ENCODE measurements at regions not wholly inside any gene's neighbourhood (a gene's known extent, or its start where the extent isn't known, plus 50 kb on each side); places are given as distances from the start of the nearest gene placed in this dataset.
"Not testable (repeated sequence)": the region's sequence is repeated elsewhere in the genome, so short reads cannot be mapped to it uniquely, and the experiment has no call there.

DNA sequence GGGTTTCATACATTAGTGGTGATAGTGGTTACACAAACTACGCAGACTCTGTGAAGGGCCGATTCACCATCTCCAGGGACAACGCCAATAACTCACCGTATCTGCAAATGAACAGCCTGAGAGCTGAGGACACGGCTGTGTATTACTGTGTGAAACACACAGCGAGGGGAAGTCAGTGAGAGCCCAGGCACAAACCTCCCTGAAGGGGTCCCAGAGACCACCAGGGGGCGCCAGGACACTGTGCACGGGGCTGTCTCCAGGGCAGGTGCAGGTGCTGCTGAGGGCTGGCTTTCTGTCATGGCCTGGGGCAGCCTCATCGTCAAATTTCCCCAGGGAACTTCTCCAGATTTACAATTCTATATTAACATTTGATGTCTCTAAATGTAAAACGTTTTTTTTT, 184.6 kb upstream of the TP53TG3C start:
- H3K36me3 Mint-ChIP-seq (ENCODE audit: insufficient read depth in 2 of 2); H3K27me3 Mint-ChIP-seq (ENCODE audit: low read depth); H3K4me1 Mint-ChIP-seq (ENCODE audit: low read depth); H3K27ac Mint-ChIP-seq; H3K9me3 Mint-ChIP-seq; ATAC-seq (replicated peaks in 1 of 2); H3K4me3 Mint-ChIP-seq: not testable (repeated sequence)
- DNase-seq: peak; percentile 44 to 62

DNA sequence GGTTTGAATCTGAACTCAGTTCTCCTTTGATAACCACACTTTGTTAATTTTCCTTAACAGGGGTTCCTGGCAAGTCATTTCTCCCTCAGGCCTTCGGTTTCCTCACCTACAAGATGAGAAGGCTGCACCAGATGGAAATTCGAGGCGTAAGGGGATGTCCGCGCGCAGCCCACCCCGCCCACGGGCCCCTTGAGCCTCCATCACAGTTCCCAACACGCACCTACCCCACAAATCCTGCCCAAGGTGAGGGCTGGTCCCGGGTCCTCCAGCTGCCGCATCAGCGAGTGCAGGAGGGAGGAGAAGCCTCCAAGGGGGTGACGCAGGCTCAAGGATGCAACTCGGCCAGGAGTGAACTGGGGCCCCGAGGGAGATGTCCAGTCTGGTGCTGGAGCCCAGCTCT, 166.9 kb upstream of the TP53TG3C start:
- DNase-seq; H3K27ac Mint-ChIP-seq; ATAC-seq (replicated peaks in 1 of 2); H3K4me3 Mint-ChIP-seq; H3K4me1 Mint-ChIP-seq (ENCODE audit: low read depth); H3K9me3 Mint-ChIP-seq; H3K27me3 Mint-ChIP-seq (ENCODE audit: low read depth); H3K36me3 Mint-ChIP-seq (ENCODE audit: insufficient read depth in 2 of 2): not testable (repeated sequence)

DNA sequence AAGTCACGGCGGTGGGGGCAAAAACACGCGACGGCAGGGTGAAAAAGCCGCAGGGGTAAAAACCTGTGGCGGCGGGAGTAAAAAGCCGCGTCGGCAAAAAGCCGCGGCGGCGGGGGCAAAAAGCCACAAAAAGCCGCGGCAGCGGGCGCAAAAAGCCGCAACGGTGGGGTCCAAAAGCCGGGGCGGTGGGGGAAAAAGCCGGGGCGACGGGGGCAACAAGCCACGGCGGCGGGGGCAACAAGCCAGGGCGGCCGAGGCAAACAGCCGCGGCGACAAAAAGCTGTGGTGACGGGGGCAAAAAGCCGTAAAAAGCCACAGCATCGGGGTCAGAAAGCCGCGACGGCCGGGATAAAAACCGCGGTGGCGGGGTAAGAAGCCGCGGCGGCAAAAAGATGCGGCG, 166.1 kb upstream of the TP53TG3C start:
- H3K4me3 Mint-ChIP-seq; H3K4me1 Mint-ChIP-seq (ENCODE audit: low read depth); H3K36me3 Mint-ChIP-seq (ENCODE audit: insufficient read depth in 2 of 2); DNase-seq; H3K9me3 Mint-ChIP-seq; ATAC-seq (replicated peaks in 1 of 2); H3K27ac Mint-ChIP-seq; H3K27me3 Mint-ChIP-seq (ENCODE audit: low read depth): not testable (repeated sequence)

DNA sequence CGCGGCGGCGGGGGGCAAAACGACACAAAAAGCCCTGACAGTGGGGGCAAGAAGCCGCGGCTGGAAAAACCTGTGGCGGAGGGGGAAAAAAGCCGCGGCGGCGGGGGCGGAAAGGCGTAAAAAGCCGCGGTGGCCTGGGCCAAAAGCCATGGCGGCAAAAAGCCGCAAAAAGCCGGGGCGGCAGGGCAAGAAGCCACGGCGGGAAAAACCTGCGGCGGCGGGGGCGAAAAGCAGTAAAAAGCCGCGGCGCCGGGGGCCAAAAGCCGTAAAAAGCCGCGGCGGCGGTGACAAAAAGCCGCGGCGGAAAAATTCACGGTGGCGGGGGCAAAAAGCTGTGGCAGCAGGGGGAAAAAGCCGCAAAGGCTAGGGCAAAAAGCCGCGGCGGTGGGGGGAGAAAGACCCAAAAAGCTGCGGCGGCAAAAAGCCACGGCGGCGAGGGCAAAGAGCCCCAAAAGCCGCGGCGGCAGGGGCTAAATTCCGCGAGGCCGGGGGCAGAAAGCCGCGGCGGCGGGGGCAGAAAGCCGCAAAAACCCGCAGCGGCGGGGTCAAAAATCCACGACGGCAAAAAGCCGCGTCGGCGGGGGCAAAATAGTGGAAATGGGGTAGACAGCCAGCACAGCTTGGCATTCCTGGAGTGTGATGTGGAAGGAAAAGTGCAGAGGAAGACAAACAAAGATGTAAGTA, 165.2 kb upstream of the TP53TG3C start:
- not testable (repeated sequence) for DNase-seq; H3K4me1 Mint-ChIP-seq (ENCODE audit: low read depth); ATAC-seq (replicated peaks in 1 of 2); H3K27ac Mint-ChIP-seq; H3K9me3 Mint-ChIP-seq; H3K36me3 Mint-ChIP-seq (ENCODE audit: insufficient read depth in 2 of 2); H3K27me3 Mint-ChIP-seq (ENCODE audit: low read depth); H3K4me3 Mint-ChIP-seq

DNA sequence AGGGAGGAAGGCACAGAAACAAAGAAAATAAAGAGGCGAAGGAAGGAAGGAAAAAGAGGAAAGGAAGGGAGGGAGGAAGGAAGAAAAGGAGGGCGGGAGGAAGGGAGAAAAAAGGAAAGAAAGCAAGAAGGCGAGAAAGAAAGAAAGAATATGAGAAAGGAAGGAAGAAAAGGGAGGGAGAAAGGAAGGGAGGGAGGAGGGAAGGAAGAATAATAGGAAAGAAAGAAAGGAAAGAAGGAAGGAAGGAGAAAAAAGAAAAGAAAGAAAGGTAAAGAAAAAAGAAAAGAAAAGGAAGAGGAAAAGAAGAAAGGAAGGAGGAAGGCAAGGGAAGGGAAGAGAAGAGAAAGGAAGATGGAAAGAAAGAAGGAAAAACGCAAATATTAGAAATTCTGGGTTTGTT, 145.2 kb upstream of the TP53TG3C start:
- ATAC-seq (replicated peaks in 1 of 2); H3K27me3 Mint-ChIP-seq (ENCODE audit: low read depth); DNase-seq; H3K36me3 Mint-ChIP-seq (ENCODE audit: insufficient read depth in 2 of 2); H3K4me1 Mint-ChIP-seq (ENCODE audit: low read depth); H3K4me3 Mint-ChIP-seq; H3K27ac Mint-ChIP-seq; H3K9me3 Mint-ChIP-seq: not testable (repeated sequence)

DNA sequence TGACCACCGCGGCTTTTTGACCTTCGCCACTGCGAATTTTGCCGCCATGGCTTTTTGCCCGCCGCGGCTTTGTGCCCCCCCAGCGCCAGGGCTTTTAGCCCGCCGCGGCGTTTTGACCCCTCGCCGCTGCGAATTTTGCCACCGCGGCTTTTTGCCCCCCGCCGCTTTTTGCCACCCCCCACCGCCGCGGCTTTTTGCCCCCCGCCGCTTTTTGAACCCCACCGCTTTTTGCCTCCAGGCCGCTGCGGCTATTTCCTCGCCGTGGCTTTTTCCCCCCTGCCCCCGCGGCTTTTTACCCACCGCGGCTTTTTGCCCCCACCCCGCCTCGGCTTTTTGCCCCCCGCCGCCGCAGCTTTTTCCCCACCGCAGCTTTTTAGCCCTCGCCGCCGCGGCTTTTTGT, 134.8 kb upstream of the TP53TG3C start:
- DNase-seq (no peak), ATAC-seq (replicated peaks in 1 of 2) (no peak)
- H3K27me3 Mint-ChIP-seq (ENCODE audit: low read depth): no peaks in the 10 kb centered on the region
- H3K27ac Mint-ChIP-seq: no peak overlapping the region
- no peaks in the 10 kb centered on the region for H3K4me1 Mint-ChIP-seq (ENCODE audit: low read depth)
- no peaks in the 10 kb centered on the region for H3K9me3 Mint-ChIP-seq
- H3K36me3 Mint-ChIP-seq (ENCODE audit: insufficient read depth in 2 of 2): no peaks in the 10 kb centered on the region
- no peak overlapping the region for H3K4me3 Mint-ChIP-seq

DNA sequence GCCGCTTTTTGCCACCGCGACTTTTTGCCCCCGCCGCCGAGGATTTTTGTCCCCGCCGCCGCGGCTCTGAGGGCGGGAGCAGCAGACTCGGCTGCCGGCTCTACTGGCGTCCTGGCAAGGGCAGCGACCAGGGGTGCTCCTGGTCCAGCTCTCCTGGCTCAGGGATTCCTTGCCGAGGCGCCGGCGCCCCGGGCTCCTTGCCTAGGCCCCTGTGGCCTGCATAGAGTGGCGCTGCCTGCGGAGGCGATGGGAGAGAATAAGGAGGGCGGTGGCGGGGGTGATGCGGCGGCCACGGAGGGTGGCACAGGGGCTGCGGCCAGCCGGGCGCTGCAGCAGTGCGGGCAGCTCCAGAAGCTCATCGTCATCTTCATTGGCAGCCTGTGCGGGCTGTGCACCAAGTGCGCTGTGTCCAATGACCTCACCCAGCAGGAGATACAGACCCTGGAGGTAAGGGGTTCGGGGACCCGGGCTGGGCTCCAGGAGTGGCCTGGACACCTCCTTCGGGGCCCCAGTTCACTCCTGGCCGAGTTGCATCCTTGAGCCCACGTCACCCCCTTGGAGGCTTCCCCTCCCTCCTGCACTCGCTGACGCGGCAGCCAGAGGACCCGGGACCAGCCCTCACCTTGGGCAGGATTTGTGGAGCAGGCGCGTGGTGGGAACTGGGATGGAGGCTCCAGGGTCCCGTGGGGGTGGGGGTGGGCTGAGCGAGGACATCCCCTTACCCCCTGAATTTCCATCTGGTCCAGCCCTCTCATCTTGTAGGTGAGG, 134.2 kb upstream of the TP53TG3C start:
- not testable (repeated sequence) for H3K27me3 Mint-ChIP-seq (ENCODE audit: low read depth); DNase-seq; H3K36me3 Mint-ChIP-seq (ENCODE audit: insufficient read depth in 2 of 2); H3K4me1 Mint-ChIP-seq (ENCODE audit: low read depth); H3K4me3 Mint-ChIP-seq; H3K27ac Mint-ChIP-seq; ATAC-seq (replicated peaks in 1 of 2); H3K9me3 Mint-ChIP-seq

DNA sequence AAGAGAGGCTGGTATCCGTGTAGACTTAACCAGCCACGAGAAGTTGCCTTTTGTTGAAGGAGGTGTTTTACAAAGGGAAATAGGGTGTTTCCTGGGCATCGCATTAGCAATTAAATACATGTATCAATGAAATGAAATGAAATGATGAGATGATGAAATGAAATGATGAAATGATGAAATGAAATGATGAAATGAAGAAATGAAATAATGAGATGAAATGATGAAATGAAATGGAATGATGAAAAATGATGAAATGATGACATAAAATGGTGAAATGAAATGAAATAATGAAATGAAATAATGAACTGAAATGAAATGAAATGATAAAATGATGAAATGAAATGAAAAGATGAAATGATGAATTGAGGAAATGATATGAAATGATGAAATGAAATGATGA, 131.3 kb upstream of the TP53TG3C start:
- H3K4me3 Mint-ChIP-seq; ATAC-seq (replicated peaks in 1 of 2); H3K36me3 Mint-ChIP-seq (ENCODE audit: insufficient read depth in 2 of 2); H3K4me1 Mint-ChIP-seq (ENCODE audit: low read depth); H3K27me3 Mint-ChIP-seq (ENCODE audit: low read depth); H3K27ac Mint-ChIP-seq; H3K9me3 Mint-ChIP-seq; DNase-seq: not testable (repeated sequence)

DNA sequence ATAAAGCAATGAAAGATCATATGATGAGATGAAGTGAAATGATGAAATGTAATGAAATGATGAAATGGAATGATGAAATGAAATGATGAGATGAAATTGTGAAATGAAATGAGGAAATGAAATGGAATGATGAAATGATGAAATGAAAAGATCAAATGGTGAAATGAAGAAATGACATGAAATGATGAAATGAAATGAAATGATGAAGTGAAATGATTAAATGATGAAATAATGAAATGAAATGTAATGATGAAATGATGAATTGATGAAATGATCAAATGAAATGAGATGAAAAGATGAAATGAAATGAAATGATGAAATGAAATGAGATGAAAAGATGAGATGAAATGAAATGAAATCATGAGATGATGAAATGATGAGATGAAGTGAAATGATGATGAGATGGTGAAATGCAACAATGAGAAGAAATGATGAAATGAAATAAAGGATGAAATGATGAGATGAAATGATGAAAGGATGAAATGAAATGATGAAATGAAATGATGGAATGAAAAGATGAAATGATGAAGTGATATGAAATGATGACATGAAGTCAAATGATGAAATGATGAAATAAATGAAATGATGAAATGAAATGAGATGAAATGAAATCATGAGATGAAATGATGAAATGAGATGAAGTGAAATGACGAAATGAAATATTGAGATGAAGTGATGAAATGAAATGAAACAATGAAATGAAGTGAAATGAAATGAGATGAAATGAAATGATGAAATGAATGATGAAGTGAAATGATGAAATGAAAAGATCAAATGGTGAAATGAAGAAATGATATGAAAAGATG, 130.5 kb upstream of the TP53TG3C start:
- not testable (repeated sequence) for H3K27ac Mint-ChIP-seq; H3K9me3 Mint-ChIP-seq; DNase-seq; H3K27me3 Mint-ChIP-seq (ENCODE audit: low read depth); ATAC-seq (replicated peaks in 1 of 2); H3K4me3 Mint-ChIP-seq; H3K36me3 Mint-ChIP-seq (ENCODE audit: insufficient read depth in 2 of 2); H3K4me1 Mint-ChIP-seq (ENCODE audit: low read depth)

DNA sequence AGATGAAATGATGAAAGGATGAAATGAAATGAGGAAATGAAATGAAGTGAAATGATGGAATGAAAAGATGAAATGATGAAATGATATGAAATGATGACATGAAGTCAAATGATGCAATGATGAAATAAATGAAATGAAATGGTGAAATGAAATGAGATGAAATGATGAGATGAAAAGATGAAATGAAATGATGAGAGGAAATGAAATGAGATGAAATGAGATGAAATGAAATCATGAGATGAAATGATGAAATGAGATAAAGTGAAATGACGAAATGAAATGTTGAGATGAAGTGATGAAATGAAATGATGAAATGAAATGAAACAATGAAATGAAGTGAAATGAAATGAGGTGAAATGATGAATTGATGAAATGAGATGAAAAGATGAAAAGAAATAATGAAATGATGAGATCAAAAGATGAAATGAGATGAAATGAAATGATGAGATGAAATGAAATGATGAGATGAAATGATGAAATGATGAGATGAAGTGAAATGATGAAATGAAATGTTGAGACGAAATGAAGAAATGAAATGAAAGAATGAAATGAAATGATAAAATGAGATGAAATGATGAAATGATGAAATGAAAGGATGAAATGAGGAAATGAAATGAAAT, 129.5 kb upstream of the TP53TG3C start:
- not testable (repeated sequence) for H3K27ac Mint-ChIP-seq; H3K4me3 Mint-ChIP-seq; H3K36me3 Mint-ChIP-seq (ENCODE audit: insufficient read depth in 2 of 2); DNase-seq; H3K4me1 Mint-ChIP-seq (ENCODE audit: low read depth); ATAC-seq (replicated peaks in 1 of 2); H3K27me3 Mint-ChIP-seq (ENCODE audit: low read depth); H3K9me3 Mint-ChIP-seq

Data from activated T-cell treated with anti-CD3 and anti-CD28 coated beads, Interleukin-2, amount 50 U/mL, for 72 hours (primary cell).